ENCODE measurements at regions not wholly inside any gene's neighbourhood (a gene's known extent, or its start where the extent isn't known, plus 50 kb on each side); places are given as distances from the start of the nearest gene placed in this dataset.

- peak; percentile 73 for DNase-seq (ENCODE audit: low read depth)
- TF ChIP-seq CTCF (IDR thresholded peaks at IDR 0.05; ENCODE audit: low read depth, low read length, missing control alignments): peak; percentile 73
- in situ Hi-C loops (cut with HindIII; ENCODE audit: low sequenced_read_pairs): no loop called here
- no peak overlapping the region for H3K4me3 ChIP-seq (ENCODE audit: low read depth, low read length)
Measured at GRCh38 chr1:199684686-199685273, 342.7 kb upstream of the NR5A2 start.

GRCh38 chr1:199685369-199685768 is 342.1 kb upstream of the NR5A2 start:
- in situ Hi-C loops (cut with HindIII; ENCODE audit: low sequenced_read_pairs): no loop called here
- no peak overlapping the region for H3K4me3 ChIP-seq (ENCODE audit: low read depth, low read length)
- DNase-seq (ENCODE audit: low read depth): no peak
- TF ChIP-seq CTCF (IDR thresholded peaks at IDR 0.05; ENCODE audit: low read depth, low read length, missing control alignments): no peak

DNA sequence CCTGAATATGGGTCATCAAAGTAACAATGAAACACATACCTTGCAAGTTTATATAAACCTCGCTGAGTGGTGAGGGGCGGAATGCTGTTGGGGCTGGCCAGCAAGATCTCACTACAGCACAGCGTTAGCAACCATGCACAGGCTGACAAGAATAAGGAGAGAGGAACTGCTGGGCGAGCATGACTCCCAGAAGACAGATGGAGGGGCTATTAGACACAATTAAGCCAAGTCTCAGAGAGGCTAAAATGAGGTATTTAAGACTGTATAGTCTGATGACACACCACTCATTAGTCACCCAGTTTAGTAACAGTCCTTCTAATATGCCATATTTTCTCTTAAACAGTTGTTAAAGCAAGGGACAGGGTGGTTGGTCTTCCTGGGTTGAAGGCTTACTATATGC is 340.2 kb upstream of the NR5A2 start:
- no peak overlapping the region for H3K4me3 ChIP-seq (ENCODE audit: low read depth, low read length)
- TF ChIP-seq CTCF (IDR thresholded peaks at IDR 0.05; ENCODE audit: low read depth, low read length, missing control alignments): no peak
- in situ Hi-C loops (cut with HindIII; ENCODE audit: low sequenced_read_pairs): no loop called here
- no peak for DNase-seq (ENCODE audit: low read depth)

- DNase-seq (ENCODE audit: low read depth): no peak
- in situ Hi-C loops (cut with HindIII; ENCODE audit: low sequenced_read_pairs): no loop called here
- H3K4me3 ChIP-seq (ENCODE audit: low read depth, low read length): no peak overlapping the region
- no peak for TF ChIP-seq CTCF (IDR thresholded peaks at IDR 0.05; ENCODE audit: low read depth, low read length, missing control alignments)
Measured at GRCh38 chr1:199688133-199688676, 339.3 kb upstream of the NR5A2 start.

GRCh38 chr1:199688774-199689173 is 338.7 kb upstream of the NR5A2 start:
- no peak for TF ChIP-seq CTCF (IDR thresholded peaks at IDR 0.05; ENCODE audit: low read depth, low read length, missing control alignments)
- no peak overlapping the region for H3K4me3 ChIP-seq (ENCODE audit: low read depth, low read length)
- in situ Hi-C loops (cut with HindIII; ENCODE audit: low sequenced_read_pairs): no loop called here
- no peak for DNase-seq (ENCODE audit: low read depth)

DNA sequence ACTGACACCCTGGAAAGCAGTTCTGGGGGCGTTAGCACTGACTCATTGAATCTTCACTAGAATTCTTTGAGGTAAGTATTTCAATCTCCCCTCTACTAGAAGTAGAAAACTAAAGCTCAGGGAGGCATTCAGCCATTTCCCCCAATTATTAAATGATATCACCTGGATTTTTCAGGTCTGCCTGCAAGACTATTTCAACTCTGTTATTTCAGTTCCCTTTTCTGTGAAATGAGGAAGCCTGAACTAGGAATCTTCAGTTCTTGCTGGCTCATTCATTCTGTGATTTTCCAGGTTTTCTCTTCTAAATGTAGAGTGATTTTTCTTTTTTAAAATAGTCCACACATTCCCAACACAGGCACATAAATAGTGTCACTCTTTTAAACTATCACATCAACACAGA is 337.0 kb upstream of the NR5A2 start:
- in situ Hi-C loops (cut with HindIII; ENCODE audit: low sequenced_read_pairs): no loop called here
- TF ChIP-seq CTCF (IDR thresholded peaks at IDR 0.05; ENCODE audit: low read depth, low read length, missing control alignments): no peak
- no peak overlapping the region for H3K4me3 ChIP-seq (ENCODE audit: low read depth, low read length)
- DNase-seq (ENCODE audit: low read depth): no peak
